Gastroesophageal sphincter (tissue), 4 donors: ENCODE measurements at regions not wholly inside any gene's neighbourhood (a gene's known extent, or its start where the extent isn't known, plus 50 kb on each side); places are given as distances from the start of the nearest gene placed in this dataset.
"Not testable (repeated sequence)": the region's sequence is repeated elsewhere in the genome, so short reads cannot be mapped to it uniquely, and the experiment has no call there.

Experiments
- ATAC-seq: fragments of 150-250 bp; one replicate; pipeline ENCODE4 v1.9.1; 2016; ENCODE audit warnings: mild to moderate bottlenecking, moderate library complexity
- H3K27ac ChIP-seq, 4 donors: fragments of 200-600 bp; sonication (generic) in 3 of 4; 1 replicate in 3 of 4; 2 replicates in 1 of 4; pipeline ENCODE4 v1.5.1; 2016 to 2019
- H3K27me3 ChIP-seq: fragments of 200-600 bp; sonication (generic); one replicate; pipeline ENCODE4 v1.5.1; 2019
- H3K36me3 ChIP-seq, 2 donors: fragments of 200-600 bp; sonication (generic); one replicate each; pipeline ENCODE4 v1.5.1; 2019; ENCODE audit warnings: control low read depth in 1 of 2
- H3K4me1 ChIP-seq, 3 donors: fragments of 200-600 bp; sonication (generic); 1 replicate in 2 of 3; 2 replicates in 1 of 3; pipeline ENCODE4 v1.5.1; 2016 to 2019; ENCODE audit warnings: control low read depth in 2 of 3
- H3K4me3 ChIP-seq, 2 donors: fragments of 200-600 bp; sonication (generic); one replicate each; pipeline ENCODE4 v1.5.1; 2019; ENCODE audit warnings: mild to moderate bottlenecking in 1 of 2, moderate library complexity in 1 of 2
- H3K9me3 ChIP-seq, 3 donors: fragments of 200-600 bp; sonication (generic); one replicate each; pipeline ENCODE4 v1.5.1; 2017 to 2019; ENCODE audit warnings: control low read depth in 2 of 3
- CTCF ChIP-seq, 4 experiments: fragments of 200-600 bp in 2 of 4; fragments of 450-650 bp in 2 of 4; sonication (generic) in 1 of 4; IDR thresholded peaks; one replicate each; pipeline ENCODE4 v1.5.1; 2017 to 2019; ENCODE audit warnings: antibody characterized with exemption in 4 of 4, mild to moderate bottlenecking in 2 of 4, moderate library complexity in 2 of 4
- EP300 ChIP-seq: sonication (generic); formaldehyde crosslinking; IDR thresholded peaks from one replicate; pipeline ENCODE4 v1.6.1; 2017; ENCODE audit warnings: antibody characterized with exemption, mild to moderate bottlenecking
- POLR2A ChIP-seq, 2 donors: fragments of 450-650 bp; IDR thresholded peaks; one replicate each; pipeline ENCODE4 v1.6.1; 2017; ENCODE audit warnings: antibody characterized with exemption in 2 of 2, mild to moderate bottlenecking in 2 of 2, moderate library complexity in 1 of 2
- POLR2AphosphoS5 ChIP-seq: sonication (generic); formaldehyde crosslinking; IDR thresholded peaks from one replicate; pipeline ENCODE4 v1.6.1; 2017; ENCODE audit warnings: antibody characterized with exemption
- WGBS, 2 donors: methylation state at CpG; one replicate each; pipeline ENCODE4 v1.1.5; 2018; ENCODE audit warnings: low coverage in 1 of 2; 5-methylcytosine and 5-hydroxymethylcytosine counted together
- small RNA-seq, 4 donors: library from RNA; depleted of rRNA; stranded (forward); fragments of <200 nt; gene quantifications; one replicate each; pipeline ENCODE3, GENCODE V24; 2016

GRCh38 chr7:85261336-85261735, 74.5 kb upstream of the SEMA3D start:
- Histone ChIP-seq H3K36me3 (no peaks in the 10 kb centered on the region), H3K4me1 (no peaks in the 10 kb centered on the region), H3K4me3 (no peak overlapping the region), H3K27ac (no peak overlapping the region), H3K9me3 (no peaks in the 10 kb centered on the region), H3K27me3 (no peaks in the 10 kb centered on the region)
- WGBS, 2 donors = 79 to 91% methylated on average over 2 of the region's 2 CpGs
- TF ChIP-seq POLR2AphosphoS5 = no peak
- TF ChIP-seq EP300 = no peak
- TF ChIP-seq CTCF (IDR thresholded peaks at IDR 0.05) = no peak
- no peak for TF ChIP-seq POLR2A (IDR thresholded peaks at IDR 0.05)
- no peak for ATAC-seq

- ATAC-seq, H3K4me3 ChIP-seq, H3K4me1 ChIP-seq, H3K27ac ChIP-seq, H3K36me3 ChIP-seq, H3K9me3 ChIP-seq, H3K27me3 ChIP-seq: not testable (repeated sequence)
- WGBS, 2 donors = 93 to 100% methylated on average over 4 to 9 of the region's 19 CpGs
Observed at GRCh38 chr7:85249787-85250186, 62.9 kb upstream of the SEMA3D start.

GRCh38 chr7:85239109-85239508, 52.3 kb upstream of the SEMA3D start:
- 63 to 74% methylated on average over 2 to 4 of the region's 4 CpGs for WGBS, 2 donors
- H3K36me3 ChIP-seq = no peaks in the 10 kb centered on the region
- H3K4me3 ChIP-seq = no peak overlapping the region
- no peaks in the 10 kb centered on the region for H3K9me3 ChIP-seq
- no peak overlapping the region for H3K27ac ChIP-seq
- no peak for ATAC-seq
- TF ChIP-seq POLR2A (IDR thresholded peaks at IDR 0.05) (no peak), CTCF (IDR thresholded peaks at IDR 0.05) (no peak), EP300 (no peak), POLR2AphosphoS5 (no peak)
- no peaks in the 10 kb centered on the region for H3K4me1 ChIP-seq
- H3K27me3 ChIP-seq = no peaks in the 10 kb centered on the region

- no peaks in the 10 kb centered on the region for H3K36me3 ChIP-seq
- no peak overlapping the region for H3K4me3 ChIP-seq
- no peaks in the 10 kb centered on the region for H3K27me3 ChIP-seq
- H3K9me3 ChIP-seq = no peaks in the 10 kb centered on the region
- no peak overlapping the region for H3K27ac ChIP-seq
- no peak for TF ChIP-seq CTCF (IDR thresholded peaks at IDR 0.05)
- TF ChIP-seq EP300 = no peak
- no peak for TF ChIP-seq POLR2AphosphoS5
- TF ChIP-seq POLR2A (IDR thresholded peaks at IDR 0.05) = no peak
- no peaks in the 10 kb centered on the region for H3K4me1 ChIP-seq
- no peak for ATAC-seq
- WGBS, 2 donors = 86 to 94% methylated on average over 4 of the region's 4 CpGs
Observed at GRCh38 chr7:85237721-85238120, 50.9 kb upstream of the SEMA3D start.

Small RNA genes in the stretch of these regions (small RNA-seq; reads per million reads assigned to genes)
- gene DYNLL1P7 = 0 reads per million in 4 donors
